ENCODE measurements at regions not wholly inside any gene's neighbourhood (a gene's known extent, or its start where the extent isn't known, plus 50 kb on each side); places are given as distances from the start of the nearest gene placed in this dataset.

GRCh38 chr11:69572233-69572860, 68.6 kb upstream of the CCND1 start:
- TF ChIP-seq REST (tag by site-specific recombination; IDR thresholded peaks at IDR 0.05) (no peak), ZNF341 (tag by site-specific recombination; IDR thresholded peaks at IDR 0.05; ENCODE audit: low read depth) (no peak), ZNF23 (tag by site-specific recombination; IDR thresholded peaks at IDR 0.05; ENCODE audit: borderline replicate concordance) (no peak), ZNF792 (tag by site-specific recombination; IDR thresholded peaks at IDR 0.05) (no peak), SP2 (tag by site-specific recombination; IDR thresholded peaks at IDR 0.05) (no peak), ZFP37 (tag by site-specific recombination; IDR thresholded peaks at IDR 0.05) (no peak), ZFP3 (tag by site-specific recombination; IDR thresholded peaks at IDR 0.05; ENCODE audit: low read depth) (no peak), YY1 (tag by site-specific recombination; IDR thresholded peaks at IDR 0.05) (no peak), ZNF423 (tag by site-specific recombination; IDR thresholded peaks at IDR 0.05) (no peak)
- TF ChIP-seq, protein P1, sequence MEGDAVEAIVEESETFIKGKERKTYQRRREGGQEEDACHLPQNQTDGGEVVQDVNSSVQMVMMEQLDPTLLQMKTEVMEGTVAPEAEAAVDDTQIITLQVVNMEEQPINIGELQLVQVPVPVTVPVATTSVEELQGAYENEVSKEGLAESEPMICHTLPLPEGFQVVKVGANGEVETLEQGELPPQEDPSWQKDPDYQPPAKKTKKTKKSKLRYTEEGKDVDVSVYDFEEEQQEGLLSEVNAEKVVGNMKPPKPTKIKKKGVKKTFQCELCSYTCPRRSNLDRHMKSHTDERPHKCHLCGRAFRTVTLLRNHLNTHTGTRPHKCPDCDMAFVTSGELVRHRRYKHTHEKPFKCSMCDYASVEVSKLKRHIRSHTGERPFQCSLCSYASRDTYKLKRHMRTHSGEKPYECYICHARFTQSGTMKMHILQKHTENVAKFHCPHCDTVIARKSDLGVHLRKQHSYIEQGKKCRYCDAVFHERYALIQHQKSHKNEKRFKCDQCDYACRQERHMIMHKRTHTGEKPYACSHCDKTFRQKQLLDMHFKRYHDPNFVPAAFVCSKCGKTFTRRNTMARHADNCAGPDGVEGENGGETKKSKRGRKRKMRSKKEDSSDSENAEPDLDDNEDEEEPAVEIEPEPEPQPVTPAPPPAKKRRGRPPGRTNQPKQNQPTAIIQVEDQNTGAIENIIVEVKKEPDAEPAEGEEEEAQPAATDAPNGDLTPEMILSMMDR (tag by site-specific recombination; IDR thresholded peaks at IDR 0.05), result no peak
